ENCODE measurements at regions not wholly inside any gene's neighbourhood (a gene's known extent, or its start where the extent isn't known, plus 50 kb on each side); places are given as distances from the start of the nearest gene placed in this dataset.

DNA sequence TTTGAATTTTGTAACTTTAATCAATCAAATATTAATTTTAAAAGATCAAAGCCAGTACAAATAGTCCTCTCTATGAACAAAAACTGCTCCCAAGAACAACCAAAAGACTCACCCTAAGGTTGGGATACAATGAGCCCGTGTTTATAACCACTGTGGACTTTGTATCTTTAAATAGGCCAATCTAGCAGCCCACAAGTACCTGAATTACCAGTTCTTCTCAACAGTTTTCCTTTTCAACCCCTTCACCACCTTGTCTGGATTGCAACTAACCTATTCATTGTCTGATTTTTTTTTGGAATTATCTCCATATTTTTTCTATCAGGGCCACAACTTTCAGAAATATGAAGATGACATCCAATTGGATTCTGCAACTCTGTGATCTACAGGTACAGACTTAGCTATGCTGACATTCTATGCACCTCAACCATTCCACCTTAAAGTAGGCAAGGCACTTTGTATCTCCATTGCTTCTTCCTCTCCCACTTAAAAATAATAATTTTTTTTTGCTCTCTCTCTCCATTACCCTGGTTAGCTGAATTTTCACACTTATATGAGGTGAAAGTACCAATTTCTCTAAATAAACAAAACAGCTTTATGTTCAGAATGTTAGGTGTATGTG, 81.9 kb upstream of the MAPRE2 start:
- TF ChIP-seq SUZ12 (IDR thresholded peaks at IDR 0.05; ENCODE audit: extremely low read depth, insufficient read depth, insufficient read length) (no peak), YY1 (IDR thresholded peaks at IDR 0.05; ENCODE audit: insufficient read depth, insufficient read length) (no peak)

All from NT2/D1 (cell line).